Smooth muscle cell (in vitro differentiated cells): ENCODE measurements at regions not wholly inside any gene's neighbourhood (a gene's known extent, or its start where the extent isn't known, plus 50 kb on each side); places are given as distances from the start of the nearest gene placed in this dataset.

Source experiments
- DNase-seq: peaks from one replicate; lab custom pipeline; 2025; ENCODE audit not compliant: unreplicated experiment; lab: John Stamatoyannopoulos, UW
- H2AFZ ChIP-seq: fragments of 200-600 bp; sonication (generic); 2 replicates; pipeline ENCODE4 v1.6.0; 2016; ENCODE audit warnings: antibody characterized with exemption, low read depth, mild to moderate bottlenecking
- H3F3A ChIP-seq: fragments of 200-600 bp; sonication (generic); 2 replicates; pipeline ENCODE4 v1.6.0; 2017; ENCODE audit warnings: antibody characterized with exemption, low read depth
- H3K27ac ChIP-seq: fragments of 200-600 bp; sonication (generic); 2 replicates; pipeline ENCODE4 v1.5.1; 2016; ENCODE audit warnings: low read depth, mild to moderate bottlenecking
- H3K27me3 ChIP-seq: fragments of 200-600 bp; sonication (generic); 2 replicates; pipeline ENCODE4 v1.6.1; 2016; ENCODE audit warnings: low read depth, mild to moderate bottlenecking
- H3K36me3 ChIP-seq: fragments of 200-600 bp; sonication (generic); 2 replicates; pipeline ENCODE4 v1.5.1; 2016; ENCODE audit warnings: low read depth
- H3K4me1 ChIP-seq: fragments of 200-600 bp; sonication (generic); 2 replicates; pipeline ENCODE4 v1.5.1; 2016; ENCODE audit warnings: low read depth
- H3K4me2 ChIP-seq: fragments of 200-600 bp; sonication (generic); 2 replicates; pipeline ENCODE4 v1.6.0; 2016; ENCODE audit warnings: mild to moderate bottlenecking
- H3K4me3 ChIP-seq: fragments of 200-600 bp; sonication (generic); 2 replicates; pipeline ENCODE4 v1.5.1; 2016; ENCODE audit warnings: mild to moderate bottlenecking
- H3K79me2 ChIP-seq: fragments of 200-600 bp; sonication (generic); 2 replicates; pipeline ENCODE4 v1.6.0; 2016; ENCODE audit warnings: low read depth, mild to moderate bottlenecking
- H3K9ac ChIP-seq: fragments of 200-600 bp; sonication (generic); 2 replicates; pipeline ENCODE4 v1.6.0; 2016; ENCODE audit warnings: low read depth
- H3K9me3 ChIP-seq: fragments of 200-600 bp; sonication (generic); replicated peaks from 2 replicates; pipeline ENCODE4 v1.5.1; 2016; ENCODE audit warnings: low read depth
- H4K20me1 ChIP-seq: fragments of 200-600 bp; sonication (generic); 2 replicates; pipeline ENCODE4 v1.6.0; 2016; ENCODE audit warnings: low read depth
- WGBS: methylation state at CpG from one replicate; pipeline ENCODE4 v1.1.7; 2016; ENCODE audit warnings: low lambda C conversion rate; 5-methylcytosine and 5-hydroxymethylcytosine counted together
- TF ChIP-seq, protein P1 (sequence below): fragments of 200-600 bp; sonication (generic); IDR thresholded peaks from 2 replicates; pipeline ENCODE4 v1.5.1; 2017; ENCODE audit warnings: borderline replicate concordance, mild to moderate bottlenecking, antibody characterized with exemption; ENCODE audit not compliant: insufficient read depth, poor library complexity, severe bottlenecking

DNA sequence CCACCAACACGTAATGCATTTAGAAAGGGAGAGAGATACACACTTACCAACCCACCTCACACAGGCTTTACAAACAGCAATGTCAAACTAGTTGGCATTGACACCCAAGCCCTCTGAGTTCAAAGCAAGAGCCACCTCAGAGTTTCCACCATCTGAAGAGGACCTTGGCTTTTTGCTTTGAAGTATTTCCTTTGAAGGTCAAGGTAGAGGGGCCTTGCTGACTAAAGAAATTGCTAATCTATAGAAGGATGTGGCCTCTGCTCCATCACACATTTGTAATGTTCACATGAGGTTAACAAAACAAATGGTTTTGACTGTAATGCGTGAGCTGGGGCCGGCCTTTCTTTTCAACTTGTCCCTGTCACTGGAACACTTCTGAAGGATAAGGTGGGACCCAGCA lies 117.7 kb downstream of the POLR2M start:
- Histone ChIP-seq H2AFZ (no peak overlapping the region), H3K36me3 (no peaks in the 10 kb centered on the region), H3K27ac (no peak overlapping the region), H3K4me3 (no peak overlapping the region), H3K27me3 (no peaks in the 10 kb centered on the region), H3K4me2 (no peak overlapping the region), H3K9me3 (no peaks in the 10 kb centered on the region), H3F3A (no peaks in the 10 kb centered on the region), H3K9ac (no peak overlapping the region), H4K20me1 (no peaks in the 10 kb centered on the region), H3K79me2 (no peaks in the 10 kb centered on the region), H3K4me1 (no peaks in the 10 kb centered on the region)
- no peak for DNase-seq
- 92% methylated on average over 3 of the region's 3 CpGs for WGBS
- TF ChIP-seq, protein P1, sequence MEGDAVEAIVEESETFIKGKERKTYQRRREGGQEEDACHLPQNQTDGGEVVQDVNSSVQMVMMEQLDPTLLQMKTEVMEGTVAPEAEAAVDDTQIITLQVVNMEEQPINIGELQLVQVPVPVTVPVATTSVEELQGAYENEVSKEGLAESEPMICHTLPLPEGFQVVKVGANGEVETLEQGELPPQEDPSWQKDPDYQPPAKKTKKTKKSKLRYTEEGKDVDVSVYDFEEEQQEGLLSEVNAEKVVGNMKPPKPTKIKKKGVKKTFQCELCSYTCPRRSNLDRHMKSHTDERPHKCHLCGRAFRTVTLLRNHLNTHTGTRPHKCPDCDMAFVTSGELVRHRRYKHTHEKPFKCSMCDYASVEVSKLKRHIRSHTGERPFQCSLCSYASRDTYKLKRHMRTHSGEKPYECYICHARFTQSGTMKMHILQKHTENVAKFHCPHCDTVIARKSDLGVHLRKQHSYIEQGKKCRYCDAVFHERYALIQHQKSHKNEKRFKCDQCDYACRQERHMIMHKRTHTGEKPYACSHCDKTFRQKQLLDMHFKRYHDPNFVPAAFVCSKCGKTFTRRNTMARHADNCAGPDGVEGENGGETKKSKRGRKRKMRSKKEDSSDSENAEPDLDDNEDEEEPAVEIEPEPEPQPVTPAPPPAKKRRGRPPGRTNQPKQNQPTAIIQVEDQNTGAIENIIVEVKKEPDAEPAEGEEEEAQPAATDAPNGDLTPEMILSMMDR: no peak

DNA sequence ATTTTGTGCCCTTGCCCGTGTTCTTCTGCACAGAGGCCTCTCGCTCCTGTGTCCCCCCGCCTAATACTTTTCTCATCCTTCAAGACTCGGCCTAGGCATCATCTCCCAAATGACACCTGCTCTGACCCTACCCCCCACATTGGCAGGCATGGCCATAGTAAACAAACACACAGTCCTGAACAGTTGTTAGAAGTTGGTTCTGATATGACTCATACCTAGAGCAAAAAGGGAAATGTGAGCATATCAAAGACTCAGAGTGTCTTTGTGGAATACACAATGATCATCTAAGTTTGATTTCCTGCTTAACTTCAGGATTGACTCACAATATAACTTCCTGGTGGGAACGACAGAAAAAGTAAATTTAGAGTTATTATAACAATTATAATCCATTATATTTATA lies 120.5 kb downstream of the POLR2M start:
- TF ChIP-seq, protein P1: no peak
- H3K9me3 ChIP-seq: no peaks in the 10 kb centered on the region

DNA sequence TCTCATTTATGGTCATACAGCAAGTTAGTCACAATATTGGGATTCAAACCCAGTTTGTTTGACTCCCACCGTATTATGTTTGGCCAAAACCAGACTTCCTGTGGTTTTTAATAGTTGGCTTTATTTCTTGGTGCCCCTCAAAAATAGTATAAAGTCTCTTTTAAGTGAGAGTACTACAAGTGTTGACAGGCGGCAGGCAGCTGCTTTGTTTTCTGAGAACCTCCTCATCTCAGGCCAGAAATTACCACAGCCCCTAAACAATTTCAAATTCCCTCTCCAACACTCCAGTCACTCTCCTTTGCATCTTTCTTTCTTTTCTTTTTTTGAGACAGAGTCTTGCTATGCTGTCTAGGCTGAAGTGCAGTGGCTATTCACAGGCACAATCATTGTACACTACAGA lies 121.5 kb downstream of the POLR2M start:
- no peaks in the 10 kb centered on the region for H3K9me3 ChIP-seq
- no peaks in the 10 kb centered on the region for H3F3A ChIP-seq
- no peaks in the 10 kb centered on the region for H3K27me3 ChIP-seq
- H3K9ac ChIP-seq: no peak overlapping the region
- no peaks in the 10 kb centered on the region for H3K79me2 ChIP-seq
- no peak overlapping the region for H3K4me2 ChIP-seq
- no peak overlapping the region for H2AFZ ChIP-seq
- no peaks in the 10 kb centered on the region for H3K36me3 ChIP-seq
- H3K4me1 ChIP-seq: no peaks in the 10 kb centered on the region
- TF ChIP-seq, protein P1: no peak
- H3K27ac ChIP-seq: no peak overlapping the region
- no peak overlapping the region for H3K4me3 ChIP-seq
- DNase-seq: no peak
- WGBS: 85% methylated on average over 2 of the region's 2 CpGs
- no peaks in the 10 kb centered on the region for H4K20me1 ChIP-seq

More for the DNA sequence above, 120.5 kb downstream of the POLR2M start:
- Histone ChIP-seq H2AFZ (no peak overlapping the region), H3K36me3 (no peaks in the 10 kb centered on the region), H3K4me3 (no peak overlapping the region), H3K4me2 (no peak overlapping the region), H3K9ac (no peak overlapping the region), H3K4me1 (no peaks in the 10 kb centered on the region), H3K27me3 (no peaks in the 10 kb centered on the region), H3K79me2 (no peaks in the 10 kb centered on the region), H4K20me1 (no peaks in the 10 kb centered on the region), H3F3A (no peaks in the 10 kb centered on the region), H3K27ac (no peak overlapping the region)
- WGBS: 88% methylated on average over 5 of the region's 5 CpGs
- no peak for DNase-seq

DNA sequence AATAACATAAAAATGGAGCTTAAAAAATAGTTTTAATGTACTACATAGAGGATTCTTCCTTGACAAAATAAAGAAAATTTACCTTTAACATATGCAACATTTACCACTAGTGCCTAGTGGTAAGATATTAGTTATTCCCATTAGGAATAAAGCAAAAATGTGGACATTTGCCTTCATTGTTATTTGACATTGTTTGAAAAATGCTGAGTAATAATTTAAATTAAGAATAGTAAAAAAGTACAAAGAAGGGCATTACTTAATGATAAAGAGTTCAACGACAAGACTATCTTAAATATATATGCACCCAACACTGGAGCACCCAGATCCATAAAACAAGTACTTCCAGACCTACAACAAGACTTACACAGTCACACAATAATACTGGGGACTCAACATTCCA lies 125.7 kb downstream of the POLR2M start:
- no peak overlapping the region for H3K4me3 ChIP-seq
- H3K4me1 ChIP-seq: no peaks in the 10 kb centered on the region
- H2AFZ ChIP-seq: no peak overlapping the region
- TF ChIP-seq, protein P1: no peak
- H4K20me1 ChIP-seq: no peaks in the 10 kb centered on the region
- H3K4me2 ChIP-seq: no peak overlapping the region
- H3K9me3 ChIP-seq: no peaks in the 10 kb centered on the region
- H3K27ac ChIP-seq: no peak overlapping the region
- WGBS: 88% methylated on average over 1 of the region's 1 CpG
- DNase-seq: no peak
- no peaks in the 10 kb centered on the region for H3F3A ChIP-seq
- no peaks in the 10 kb centered on the region for H3K36me3 ChIP-seq
- H3K9ac ChIP-seq: no peak overlapping the region
- no peaks in the 10 kb centered on the region for H3K27me3 ChIP-seq
- H3K79me2 ChIP-seq: no peaks in the 10 kb centered on the region
